ENCODE measurements at regions not wholly inside any gene's neighbourhood (a gene's known extent, or its start where the extent isn't known, plus 50 kb on each side); places are given as distances from the start of the nearest gene placed in this dataset.

GRCh38 chr10:88023676-88024075 is 160.3 kb downstream of the PTEN start:
- no peak for DNase-seq
- no peak for TF ChIP-seq GATA1 (IDR thresholded peaks at IDR 0.05; ENCODE audit: low read depth, low read length)
- no peak for TF ChIP-seq POLR2A (IDR thresholded peaks at IDR 0.05; ENCODE audit: low read length)

- TF ChIP-seq POLR2A (IDR thresholded peaks at IDR 0.05; ENCODE audit: low read length) (no peak), GATA1 (IDR thresholded peaks at IDR 0.05; ENCODE audit: low read depth, low read length) (no peak)
- no peak for DNase-seq
These were observed 162.6 kb downstream of the PTEN start for GRCh38 chr10:88026031-88026430.

GRCh38 chr10:88027570-88027969 is 164.1 kb downstream of the PTEN start:
- no peak for DNase-seq
- TF ChIP-seq GATA1 (IDR thresholded peaks at IDR 0.05; ENCODE audit: low read depth, low read length) (no peak), POLR2A (IDR thresholded peaks at IDR 0.05; ENCODE audit: low read length) (no peak)

GRCh38 chr10:88028072-88028471 is 164.6 kb downstream of the PTEN start:
- TF ChIP-seq GATA1 (IDR thresholded peaks at IDR 0.05; ENCODE audit: low read depth, low read length) (no peak), POLR2A (IDR thresholded peaks at IDR 0.05; ENCODE audit: low read length) (no peak)
- no peak for DNase-seq

- no peak for DNase-seq
- TF ChIP-seq POLR2A (IDR thresholded peaks at IDR 0.05; ENCODE audit: low read length) (no peak), GATA1 (IDR thresholded peaks at IDR 0.05; ENCODE audit: low read depth, low read length) (no peak)
These were observed 165.2 kb downstream of the PTEN start for GRCh38 chr10:88028654-88029053.

- no peak for TF ChIP-seq GATA1 (IDR thresholded peaks at IDR 0.05; ENCODE audit: low read depth, low read length)
- no peak for TF ChIP-seq POLR2A (IDR thresholded peaks at IDR 0.05; ENCODE audit: low read length)
- no peak for DNase-seq
These were observed 169.1 kb downstream of the PTEN start for GRCh38 chr10:88032566-88032965.

GRCh38 chr10:88033385-88033784 is 170.0 kb downstream of the PTEN start:
- DNase-seq: no peak
- TF ChIP-seq GATA1 (IDR thresholded peaks at IDR 0.05; ENCODE audit: low read depth, low read length) (no peak), POLR2A (IDR thresholded peaks at IDR 0.05; ENCODE audit: low read length) (no peak)

GRCh38 chr10:88033793-88034192 is 170.4 kb downstream of the PTEN start:
- no peak for TF ChIP-seq GATA1 (IDR thresholded peaks at IDR 0.05; ENCODE audit: low read depth, low read length)
- DNase-seq: no peak

- no peak for TF ChIP-seq POLR2A (IDR thresholded peaks at IDR 0.05; ENCODE audit: low read length)
- no peak for TF ChIP-seq GATA1 (IDR thresholded peaks at IDR 0.05; ENCODE audit: low read depth, low read length)
- no peak for DNase-seq
These were observed 172.7 kb downstream of the PTEN start for GRCh38 chr10:88036126-88036525.

- TF ChIP-seq GATA1 (IDR thresholded peaks at IDR 0.05; ENCODE audit: low read depth, low read length) (no peak), POLR2A (IDR thresholded peaks at IDR 0.05; ENCODE audit: low read length) (no peak)
- no peak for DNase-seq
These were observed 174.2 kb downstream of the PTEN start for GRCh38 chr10:88037623-88038022.

GRCh38 chr10:88038268-88038667 is 174.8 kb downstream of the PTEN start:
- TF ChIP-seq POLR2A (IDR thresholded peaks at IDR 0.05; ENCODE audit: low read length): no peak
- no peak for TF ChIP-seq GATA1 (IDR thresholded peaks at IDR 0.05; ENCODE audit: low read depth, low read length)
- DNase-seq: no peak

GRCh38 chr10:88039496-88040200 is 176.2 kb downstream of the PTEN start:
- TF ChIP-seq POLR2A (IDR thresholded peaks at IDR 0.05; ENCODE audit: low read length) (no peak), GATA1 (IDR thresholded peaks at IDR 0.05; ENCODE audit: low read depth, low read length) (no peak)
- DNase-seq: no peak

GRCh38 chr10:88041243-88042159 is 178.1 kb downstream of the PTEN start:
- DNase-seq: no peak
- TF ChIP-seq POLR2A (IDR thresholded peaks at IDR 0.05; ENCODE audit: low read length): no peak
- no peak for TF ChIP-seq GATA1 (IDR thresholded peaks at IDR 0.05; ENCODE audit: low read depth, low read length)

- no peak for TF ChIP-seq POLR2A (IDR thresholded peaks at IDR 0.05; ENCODE audit: low read length)
- no peak for TF ChIP-seq GATA1 (IDR thresholded peaks at IDR 0.05; ENCODE audit: low read depth, low read length)
- DNase-seq: no peak
These were observed 179.0 kb downstream of the PTEN start for GRCh38 chr10:88042160-88043100.

All from erythroblast (primary cell).